ENCODE measurements at regions not wholly inside any gene's neighbourhood (a gene's known extent, or its start where the extent isn't known, plus 50 kb on each side); places are given as distances from the start of the nearest gene placed in this dataset.
"Not testable (repeated sequence)": the region's sequence is repeated elsewhere in the genome, so short reads cannot be mapped to it uniquely, and the experiment has no call there.

- in situ Hi-C loops (cut with HindIII; ENCODE audit: low sequenced_read_pairs), result no loop called here
Observed at GRCh38 chr14:71452987-71453386, 479.2 kb upstream of the RGS6 start.

GRCh38 chr14:71454010-71454409, 478.2 kb upstream of the RGS6 start:
- in situ Hi-C loops (cut with HindIII; ENCODE audit: low sequenced_read_pairs), result no loop called here

DNA sequence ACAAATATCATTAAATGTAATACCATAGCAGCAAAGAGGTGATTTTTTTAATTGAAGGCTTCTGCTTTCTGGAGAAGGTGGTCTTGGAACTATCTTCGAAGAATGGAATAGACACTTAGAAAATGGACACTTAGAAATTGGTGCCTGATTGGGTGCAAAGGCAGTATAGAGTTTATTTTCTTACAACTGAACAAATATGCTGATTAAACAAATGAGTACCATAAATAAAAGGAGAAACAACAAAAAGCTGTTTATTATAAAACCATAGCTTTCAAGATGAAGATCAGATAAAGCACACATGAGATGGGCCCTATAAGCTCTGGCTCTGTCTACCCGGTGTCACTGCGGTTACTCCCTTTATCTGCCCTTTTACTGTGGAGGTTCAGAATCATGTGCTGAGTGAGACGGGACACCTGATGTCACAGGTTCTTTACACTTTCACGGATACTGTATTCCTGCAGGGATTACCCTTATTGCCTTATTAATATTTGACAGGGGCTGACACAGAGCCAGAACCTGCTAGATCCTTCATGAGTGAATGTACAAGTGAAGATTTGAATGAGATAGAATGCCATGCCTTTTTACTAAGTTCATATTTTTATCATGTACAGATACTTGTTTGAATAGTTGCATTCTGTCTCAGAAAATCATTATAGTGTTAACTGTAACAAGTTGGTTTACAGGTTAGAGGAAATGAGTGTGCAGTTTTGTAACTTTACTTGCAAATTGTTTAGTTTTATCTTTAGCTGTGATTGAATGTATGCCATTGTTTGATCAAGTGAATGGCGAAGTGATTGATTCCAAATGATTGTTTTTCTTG, 477.5 kb upstream of the RGS6 start:
- in situ Hi-C loops (cut with HindIII; ENCODE audit: low sequenced_read_pairs), result no loop called here

GRCh38 chr14:71460091-71460490, 472.1 kb upstream of the RGS6 start:
- in situ Hi-C loops (cut with HindIII; ENCODE audit: low sequenced_read_pairs), result no loop called here

DNA sequence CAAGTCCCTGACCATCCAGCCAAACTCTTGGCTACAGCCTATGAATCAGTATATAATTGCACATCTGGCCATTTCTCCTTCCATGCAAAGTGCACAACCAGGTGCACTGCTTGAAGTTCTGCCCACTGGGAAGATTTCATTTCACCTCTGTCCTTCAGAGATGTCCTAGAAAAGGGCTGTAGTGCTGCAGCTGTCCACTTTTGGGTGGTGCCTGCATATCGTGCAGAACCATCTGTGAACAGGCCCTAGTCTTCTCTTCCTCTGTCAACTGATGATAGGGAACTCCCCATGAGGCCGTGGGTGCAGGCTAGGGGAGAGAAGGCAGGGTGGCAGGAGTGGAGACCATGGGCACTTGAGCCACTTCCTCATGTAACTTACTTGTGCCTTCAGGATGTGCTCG, 470.6 kb upstream of the RGS6 start:
- in situ Hi-C loops (cut with HindIII; ENCODE audit: low sequenced_read_pairs), result not testable (repeated sequence)

DNA sequence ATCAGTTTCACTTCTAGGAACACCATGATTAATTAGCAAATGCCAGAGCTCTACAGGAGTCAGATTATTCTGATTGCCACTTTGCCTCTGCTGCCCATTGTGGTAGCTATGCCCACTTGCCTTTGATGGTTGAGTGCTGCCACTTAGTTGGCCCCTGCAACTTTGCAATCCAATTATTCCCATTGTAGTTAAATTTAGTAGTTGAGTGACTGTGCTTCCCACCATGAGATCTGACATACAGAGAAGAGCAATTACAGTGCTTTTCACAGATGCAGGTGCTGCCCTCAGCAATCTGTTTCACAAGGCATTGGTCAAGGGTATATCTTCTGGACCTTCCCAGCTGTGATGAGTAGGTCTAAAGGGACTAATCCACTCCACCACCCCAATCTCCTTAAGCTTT, 468.4 kb upstream of the RGS6 start:
- in situ Hi-C loops (cut with HindIII; ENCODE audit: low sequenced_read_pairs), result no loop called here

DNA sequence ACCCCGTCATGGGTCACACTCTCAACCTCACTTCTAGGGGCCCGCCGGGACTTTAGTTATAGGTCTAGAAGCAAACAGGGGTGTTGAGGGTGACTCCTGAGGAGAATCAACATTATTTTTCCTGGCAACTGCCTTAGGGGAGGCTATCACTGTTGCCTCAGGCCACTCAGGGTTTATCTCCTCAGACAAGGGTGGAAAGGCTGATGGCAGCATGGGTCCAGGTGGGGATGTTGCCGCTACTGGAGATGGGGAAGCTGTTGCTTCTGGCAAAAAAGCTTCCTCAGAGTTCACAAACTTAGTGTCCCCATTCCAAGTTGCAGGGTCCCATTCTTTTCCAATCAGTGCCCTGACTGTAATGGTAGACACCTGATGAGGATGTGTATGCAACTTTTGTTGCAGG, 467.4 kb upstream of the RGS6 start:
- in situ Hi-C loops (cut with HindIII; ENCODE audit: low sequenced_read_pairs), result no loop called here

DNA sequence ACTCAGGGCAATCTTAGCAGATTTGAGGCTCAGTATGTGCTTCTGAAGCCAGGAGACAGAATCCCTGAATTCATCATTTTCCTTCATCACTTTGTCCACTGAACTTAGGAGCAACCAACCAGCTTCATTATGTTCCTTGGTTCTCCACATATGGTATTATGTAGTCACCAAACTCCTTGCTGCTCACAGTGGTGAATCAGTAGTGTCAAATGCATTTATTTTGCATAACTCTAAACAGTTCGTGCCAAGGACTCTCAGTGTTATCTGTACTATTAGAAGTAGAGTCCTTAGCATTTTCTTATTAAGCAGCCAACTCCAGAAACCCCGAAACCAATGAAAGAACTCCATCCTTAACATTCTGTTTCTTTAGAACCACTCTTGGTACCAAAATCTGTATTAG, 466.9 kb upstream of the RGS6 start:
- in situ Hi-C loops (cut with HindIII; ENCODE audit: low sequenced_read_pairs), result no loop called here

DNA sequence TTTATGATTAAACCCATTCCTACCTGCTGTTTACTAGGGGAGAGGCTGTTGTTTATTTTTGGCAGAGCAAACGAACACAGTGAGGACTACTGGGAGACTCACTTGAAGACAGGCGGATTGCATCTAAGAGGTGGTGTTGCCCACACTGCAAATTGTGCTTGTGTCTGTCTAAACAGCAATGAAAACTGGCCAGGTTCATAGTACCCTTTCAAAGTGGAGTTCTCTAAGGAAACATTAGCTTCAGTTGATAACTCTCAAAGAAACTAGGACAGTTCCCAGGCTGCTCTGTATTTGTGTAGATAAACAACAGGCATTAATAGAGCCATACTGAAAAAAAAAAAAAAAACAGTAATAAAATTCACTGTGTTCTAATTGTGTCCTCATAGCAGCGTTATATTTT, 466.0 kb upstream of the RGS6 start:
- in situ Hi-C loops (cut with HindIII; ENCODE audit: low sequenced_read_pairs), result no loop called here

DNA sequence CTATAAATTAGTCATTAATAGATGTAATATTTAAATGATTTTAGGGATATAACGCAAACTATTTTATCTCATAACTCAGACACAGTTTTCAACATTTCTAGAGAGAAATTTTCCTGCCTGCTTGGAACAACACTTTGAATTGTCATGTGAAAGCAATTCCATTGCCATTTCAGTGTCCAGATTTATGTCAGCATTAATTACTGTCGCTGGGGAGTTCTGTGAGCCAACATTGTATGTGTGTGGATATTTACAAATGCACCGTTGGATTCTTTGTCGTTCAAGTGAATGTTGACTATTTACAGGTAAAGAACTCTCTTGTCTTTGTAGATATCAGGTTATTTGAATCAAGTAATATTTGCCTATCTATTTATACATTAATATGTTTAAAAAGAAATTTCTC, 465.3 kb upstream of the RGS6 start:
- in situ Hi-C loops (cut with HindIII; ENCODE audit: low sequenced_read_pairs), result no loop called here

- in situ Hi-C loops (cut with HindIII; ENCODE audit: low sequenced_read_pairs), result no loop called here
Observed at GRCh38 chr14:71467361-71467811, 464.8 kb upstream of the RGS6 start.

DNA sequence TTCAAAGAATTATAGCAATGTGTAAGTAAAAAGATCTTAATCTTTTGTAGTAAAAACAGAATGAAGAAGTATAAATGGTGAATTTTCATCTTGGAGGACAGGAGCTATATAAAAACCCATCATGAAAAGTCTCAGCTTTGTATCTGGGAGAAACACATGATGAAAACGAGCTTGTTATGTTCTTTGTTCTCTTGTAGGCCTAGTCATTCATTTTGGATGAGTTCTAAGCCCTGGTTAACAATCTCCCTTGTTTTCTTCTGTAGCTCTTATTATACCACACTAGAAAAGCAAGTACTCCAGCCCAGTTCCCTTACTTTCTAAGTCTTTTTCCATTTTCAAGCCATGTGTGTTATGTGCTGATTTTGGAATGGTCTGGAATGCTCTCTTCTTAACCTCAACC, 463.5 kb upstream of the RGS6 start:
- in situ Hi-C loops (cut with HindIII; ENCODE audit: low sequenced_read_pairs), result no loop called here

DNA sequence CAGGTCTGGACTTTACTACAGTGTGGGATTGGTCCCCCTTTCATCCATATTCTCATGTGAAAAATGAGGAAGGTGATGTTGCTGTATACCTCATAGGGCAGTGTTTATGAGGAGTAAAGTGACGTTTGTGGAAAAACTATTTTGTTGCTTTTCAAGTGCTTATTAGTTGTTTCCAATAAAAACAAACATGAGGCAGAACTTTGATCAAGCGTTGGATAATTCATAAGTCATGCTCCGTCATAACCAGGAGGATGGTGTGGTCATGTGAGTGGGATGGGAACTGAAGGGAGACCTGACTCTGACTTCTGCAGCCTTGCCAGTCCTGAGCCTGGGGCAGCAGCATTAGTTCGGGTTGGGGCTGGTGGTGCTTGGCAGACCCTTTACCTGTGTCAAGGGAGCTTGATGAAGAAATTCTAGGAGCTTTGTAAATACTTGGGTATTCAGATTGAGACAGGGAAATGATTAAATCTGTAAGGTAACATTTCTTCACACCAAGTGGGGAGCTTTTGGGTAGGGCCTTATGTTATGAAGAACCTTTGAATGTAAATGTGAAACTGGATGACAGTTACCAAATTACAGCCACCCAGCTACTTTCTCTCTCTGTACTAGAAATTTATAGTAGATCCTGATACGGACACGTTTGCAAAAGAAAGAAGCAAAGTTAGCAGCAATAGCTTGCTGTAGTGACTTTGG, 462.4 kb upstream of the RGS6 start:
- in situ Hi-C loops (cut with HindIII; ENCODE audit: low sequenced_read_pairs), result no loop called here

GRCh38 chr14:71471634-71472355, 460.4 kb upstream of the RGS6 start:
- in situ Hi-C loops (cut with HindIII; ENCODE audit: low sequenced_read_pairs), result no loop called here

DNA sequence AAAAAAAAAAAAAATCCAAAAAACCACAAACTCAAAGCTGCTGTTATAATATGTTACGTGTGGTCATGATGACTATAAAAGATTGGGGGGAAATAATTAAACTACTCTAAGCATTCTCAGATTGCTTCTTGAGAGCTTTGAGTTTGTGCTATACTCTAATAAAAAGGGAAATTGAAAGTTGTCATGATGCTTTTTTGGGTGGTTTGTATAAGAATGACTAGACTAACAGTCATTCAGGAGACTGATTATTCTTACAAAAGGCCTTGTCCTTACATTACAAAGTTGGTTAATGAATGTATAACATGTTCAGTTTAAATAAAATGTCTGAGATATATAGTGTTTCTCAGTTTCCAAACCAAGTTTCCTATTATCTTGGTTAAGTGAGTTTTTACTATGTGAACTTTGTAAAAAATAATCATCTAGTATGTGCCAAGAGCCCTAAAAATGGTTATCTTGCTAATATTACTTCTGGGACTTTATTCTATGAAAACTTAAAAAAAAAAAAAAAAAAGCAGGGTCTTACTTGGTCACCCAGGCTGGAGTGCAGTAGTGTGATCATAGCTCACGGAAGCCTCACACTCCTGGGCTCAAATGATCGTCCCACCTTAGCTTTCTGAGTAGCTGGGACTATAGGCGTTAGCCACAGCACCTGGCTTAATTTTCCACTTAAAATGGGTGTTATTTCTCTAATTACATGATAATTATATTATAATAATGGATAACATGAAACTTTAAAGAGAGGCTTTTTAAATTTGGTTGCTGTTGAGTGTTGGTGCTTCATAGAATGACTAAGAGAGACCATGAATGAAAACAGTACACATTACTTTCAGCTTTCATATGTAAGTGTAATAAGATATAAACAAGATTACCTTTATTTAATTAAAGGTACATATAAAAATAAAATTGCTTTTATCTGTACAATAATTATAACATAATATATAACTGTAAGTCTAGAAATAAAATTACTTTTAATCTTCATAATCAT, 459.6 kb upstream of the RGS6 start:
- in situ Hi-C loops (cut with HindIII; ENCODE audit: low sequenced_read_pairs), result no loop called here

GRCh38 chr14:71473843-71474242, 458.4 kb upstream of the RGS6 start:
- in situ Hi-C loops (cut with HindIII; ENCODE audit: low sequenced_read_pairs), result no loop called here

DNA sequence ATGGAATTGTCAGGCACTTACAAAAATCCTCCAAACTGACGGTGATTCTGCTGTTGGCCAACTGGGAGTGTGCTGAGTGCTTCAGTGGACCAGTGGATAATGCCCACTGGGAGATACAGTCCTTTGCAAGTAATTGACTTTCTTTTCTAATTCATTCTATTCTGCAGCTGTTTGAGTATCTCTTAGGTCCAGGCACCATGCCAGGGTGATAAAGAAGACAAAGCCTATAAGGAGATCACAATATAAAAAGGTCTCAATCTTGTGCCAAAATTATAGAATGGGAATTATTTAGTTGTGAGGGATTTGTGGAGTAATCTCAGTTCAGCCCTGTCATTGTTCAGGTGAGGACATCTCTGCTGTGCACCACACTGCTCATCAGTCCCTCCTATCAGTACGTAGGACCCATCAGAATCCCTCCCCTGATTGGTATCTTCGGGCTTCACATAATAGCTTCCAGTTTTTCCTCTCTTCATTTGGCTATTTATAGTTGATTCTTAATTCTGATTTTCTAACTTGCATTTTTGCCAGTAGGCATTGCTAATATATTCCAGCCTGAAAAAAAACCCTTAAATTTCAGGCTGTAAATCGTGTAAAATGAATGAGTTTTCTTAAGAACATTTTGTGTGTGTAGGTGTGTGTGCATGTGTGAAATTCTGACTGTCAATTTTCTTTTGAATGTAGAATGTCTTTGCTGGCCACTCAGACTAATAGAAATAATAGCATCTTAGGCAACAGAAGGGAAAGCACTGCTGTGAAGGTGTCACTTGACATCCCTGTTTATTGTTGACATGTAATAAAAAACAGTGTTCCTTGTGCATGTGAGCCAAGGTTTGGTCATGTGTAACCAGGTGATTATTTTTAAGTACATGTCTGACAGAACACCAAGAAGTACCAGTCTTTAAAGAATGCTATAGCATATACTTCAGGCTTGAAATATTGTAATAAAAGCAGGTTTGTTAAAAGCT, 457.6 kb upstream of the RGS6 start:
- in situ Hi-C loops (cut with HindIII; ENCODE audit: low sequenced_read_pairs), result no loop called here

GRCh38 chr14:71475916-71476315, 456.3 kb upstream of the RGS6 start:
- in situ Hi-C loops (cut with HindIII; ENCODE audit: low sequenced_read_pairs), result no loop called here

DNA sequence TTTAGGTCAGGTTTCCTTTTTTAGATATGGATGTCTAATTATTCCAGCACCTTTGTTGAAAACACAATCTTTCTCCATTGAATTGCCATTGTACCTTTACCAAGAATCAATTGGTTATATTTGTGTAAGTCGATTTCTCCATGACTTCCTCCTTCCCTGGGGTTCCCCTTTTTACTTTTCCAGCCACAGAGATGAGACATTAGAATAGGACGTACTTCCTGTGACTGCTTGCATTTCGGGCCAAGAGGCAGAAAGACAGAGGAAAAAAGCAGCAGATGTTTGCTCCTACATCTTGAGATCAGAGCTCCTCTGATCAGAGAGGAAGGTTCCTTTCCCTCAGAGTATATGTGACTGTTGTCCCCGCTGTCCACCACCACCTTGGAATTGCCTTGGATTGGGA, 453.7 kb upstream of the RGS6 start:
- in situ Hi-C loops (cut with HindIII; ENCODE audit: low sequenced_read_pairs), result no loop called here
